UCSD-AML1 (cell line): ENCODE measurements at regions not wholly inside any gene's neighbourhood (a gene's known extent, or its start where the extent isn't known, plus 50 kb on each side); places are given as distances from the start of the nearest gene placed in this dataset.
"Not testable (repeated sequence)": the region's sequence is repeated elsewhere in the genome, so short reads cannot be mapped to it uniquely, and the experiment has no call there.

Experiments
- DNase-seq: peaks from one replicate; lab custom pipeline; 2025; ENCODE audit not compliant: unreplicated experiment; lab: John Stamatoyannopoulos, UW

- no peak for DNase-seq
These were observed 82.2 kb upstream of the SLC22A16 start for GRCh38 chr6:110558575-110558974.

DNA sequence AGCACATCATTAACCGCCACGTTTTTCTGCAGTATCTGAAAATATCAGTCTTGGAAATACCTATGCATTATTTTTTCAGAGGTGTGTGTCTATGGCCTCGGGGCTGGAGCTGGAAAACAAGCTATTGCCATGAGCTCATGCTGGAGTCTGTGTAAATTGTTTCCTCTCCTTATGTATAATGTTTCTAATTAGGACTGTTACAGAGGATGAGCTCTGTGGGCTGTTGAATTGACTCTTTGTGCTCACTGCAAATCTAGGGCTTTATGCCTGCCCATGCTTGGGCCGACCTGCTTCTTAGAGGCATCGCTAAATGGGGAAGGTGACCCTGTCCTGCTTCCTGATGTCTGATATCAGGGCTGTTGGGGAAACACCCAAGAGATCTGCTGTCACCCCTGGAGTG, 80.8 kb upstream of the SLC22A16 start:
- no peak for DNase-seq

- DNase-seq: no peak
These were observed 80.1 kb upstream of the SLC22A16 start for GRCh38 chr6:110556317-110557110.

DNA sequence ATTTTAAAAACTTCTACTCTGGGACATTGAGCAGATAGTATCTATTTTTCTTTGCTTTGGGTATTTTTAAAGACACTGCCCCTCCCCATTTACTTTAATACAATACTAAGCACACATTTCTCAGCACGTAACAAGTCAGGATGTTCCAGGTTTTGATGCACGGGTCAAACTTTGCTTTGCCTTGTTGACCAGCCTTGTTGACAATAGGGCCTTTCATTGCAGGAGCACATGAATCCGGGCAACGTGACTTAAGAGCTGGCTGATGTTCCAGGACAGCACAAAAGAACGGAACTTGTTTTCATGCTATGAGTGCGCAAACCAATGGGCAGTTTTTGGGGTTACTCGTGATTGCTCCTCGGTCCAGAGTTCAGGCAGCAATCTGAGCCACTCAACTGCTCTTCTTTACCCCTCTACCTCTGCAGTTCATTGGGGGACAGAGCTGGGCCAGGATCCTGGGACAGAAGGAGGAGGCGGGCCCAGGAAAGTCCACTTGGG, 78.6 kb upstream of the SLC22A16 start:
- DNase-seq: no peak

GRCh38 chr6:110554441-110554840, 78.0 kb upstream of the SLC22A16 start:
- no peak for DNase-seq

DNA sequence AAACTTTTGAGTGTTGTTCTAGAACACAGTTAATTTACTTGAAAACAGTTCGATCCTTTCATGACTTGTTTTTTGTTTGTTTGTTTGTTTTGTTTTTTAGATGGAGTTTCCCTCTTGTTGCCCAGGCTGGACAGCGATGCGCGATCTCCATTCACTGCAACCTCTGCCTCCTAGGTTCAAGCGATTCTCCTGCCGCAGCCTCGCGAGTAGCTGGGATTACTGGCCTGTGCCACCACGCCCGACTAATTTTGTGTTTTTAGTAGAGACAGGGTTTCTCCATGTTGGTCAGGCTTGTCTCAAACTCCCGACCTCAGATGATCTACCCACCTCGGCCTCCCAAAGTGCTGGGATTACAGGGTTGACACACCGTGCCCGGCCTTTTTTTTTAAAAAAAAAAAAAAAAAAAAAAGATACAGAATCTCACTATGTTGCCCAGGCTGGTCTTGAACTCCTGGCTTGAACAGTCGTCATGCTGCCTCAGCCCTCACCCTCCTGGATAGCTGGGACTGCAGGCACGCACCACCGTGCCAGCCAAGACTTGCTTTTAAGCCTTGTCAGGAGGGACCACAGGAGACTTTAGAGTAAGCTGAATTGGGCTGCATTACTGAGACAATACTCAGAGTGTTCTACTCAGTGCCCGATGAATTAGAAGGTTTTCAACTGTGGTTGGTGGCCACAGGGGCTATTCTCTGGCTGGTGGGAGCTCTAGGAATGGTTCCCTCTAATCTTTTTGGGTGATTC, 76.7 kb upstream of the SLC22A16 start:
- DNase-seq: no peak

GRCh38 chr6:110552076-110552475, 75.7 kb upstream of the SLC22A16 start:
- no peak for DNase-seq

DNA sequence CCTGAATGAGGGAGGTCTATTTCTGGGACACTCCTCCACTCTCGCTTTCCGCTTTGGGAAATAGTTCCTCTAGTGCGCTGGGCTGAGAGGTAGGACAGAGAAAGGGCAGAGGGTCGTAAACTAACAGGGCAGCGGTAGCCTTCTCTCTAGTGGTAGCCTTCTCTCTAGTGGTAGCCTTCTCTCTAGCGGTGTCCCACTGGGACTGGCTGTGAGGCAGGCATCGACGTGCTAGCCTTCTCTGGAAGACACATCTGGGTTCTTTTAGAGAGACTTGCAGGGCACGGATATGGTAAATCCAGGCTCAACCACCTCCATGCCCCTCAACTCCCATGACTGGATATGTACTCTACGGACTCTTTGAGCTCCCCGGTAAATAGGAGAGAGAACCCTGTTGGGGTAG, 74.7 kb upstream of the SLC22A16 start:
- no peak for DNase-seq

DNA sequence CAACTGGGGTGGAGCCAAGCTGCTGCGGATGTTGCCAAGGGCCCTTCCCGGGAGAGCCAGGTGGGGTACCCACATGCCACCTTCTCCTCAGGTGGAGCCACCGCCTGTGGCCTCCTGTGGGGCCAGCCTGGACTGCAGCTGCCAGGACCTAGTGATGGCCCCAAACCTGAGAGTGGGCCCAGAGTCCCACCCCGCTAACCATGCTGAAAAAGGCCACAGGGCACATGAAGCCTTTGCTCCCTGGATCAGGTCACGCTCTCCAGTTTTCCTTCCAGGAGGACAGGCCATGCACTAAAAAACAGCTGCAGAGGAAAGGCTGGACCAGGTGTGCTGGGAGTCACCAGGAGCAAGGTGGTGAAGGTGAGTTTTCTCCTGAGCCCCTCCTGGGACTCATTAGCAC, 73.9 kb upstream of the SLC22A16 start:
- no peak for DNase-seq

- no peak for DNase-seq
These were observed 72.9 kb upstream of the SLC22A16 start for GRCh38 chr6:110549277-110549676.

GRCh38 chr6:110548110-110548847, 71.9 kb upstream of the SLC22A16 start:
- no peak for DNase-seq

GRCh38 chr6:110547266-110547964, 71.0 kb upstream of the SLC22A16 start:
- no peak for DNase-seq

GRCh38 chr6:110545081-110545872, 68.9 kb upstream of the SLC22A16 start:
- DNase-seq: no peak

DNA sequence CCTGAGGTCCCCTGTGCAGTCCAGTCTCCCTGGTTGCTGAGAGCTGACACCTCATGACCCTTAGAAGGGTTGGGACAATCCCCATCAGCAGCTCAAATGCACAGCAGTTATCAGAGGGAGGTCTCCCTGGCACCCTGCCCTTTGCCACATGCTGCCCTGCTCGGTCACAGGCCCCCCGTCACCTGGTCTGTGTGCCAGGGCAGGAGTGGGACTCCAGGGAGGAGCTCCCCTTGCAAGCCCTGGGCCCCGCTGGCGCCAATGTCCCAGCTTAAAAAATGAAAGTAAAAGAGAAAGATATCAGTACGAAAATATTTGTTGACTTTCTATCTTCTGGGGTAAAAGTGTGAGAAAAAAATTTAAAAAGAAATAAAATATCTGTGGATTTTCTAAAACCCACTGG, 68.1 kb upstream of the SLC22A16 start:
- DNase-seq: no peak

DNA sequence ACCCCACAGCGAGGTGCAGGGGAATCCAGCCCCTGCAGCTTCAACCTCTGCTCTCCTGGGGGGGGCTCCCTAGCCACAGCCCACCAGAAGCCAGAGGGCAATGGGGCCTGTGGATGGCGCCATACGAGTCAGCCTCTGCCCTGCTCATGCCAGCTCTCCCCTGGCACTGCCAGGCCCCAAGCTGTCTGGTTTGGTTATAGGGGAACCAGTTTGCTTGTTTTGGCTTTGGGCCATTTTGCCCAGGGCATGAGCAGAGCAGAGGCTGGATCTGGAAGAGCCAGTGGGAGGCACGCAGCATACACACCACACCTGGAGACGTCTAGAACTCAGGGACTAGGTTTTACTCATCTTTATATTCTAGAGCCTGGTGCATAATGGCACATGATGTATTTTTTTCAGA, 66.7 kb upstream of the SLC22A16 start:
- no peak for DNase-seq

- DNase-seq: no peak
These were observed 66.1 kb upstream of the SLC22A16 start for GRCh38 chr6:110542311-110543024.

DNA sequence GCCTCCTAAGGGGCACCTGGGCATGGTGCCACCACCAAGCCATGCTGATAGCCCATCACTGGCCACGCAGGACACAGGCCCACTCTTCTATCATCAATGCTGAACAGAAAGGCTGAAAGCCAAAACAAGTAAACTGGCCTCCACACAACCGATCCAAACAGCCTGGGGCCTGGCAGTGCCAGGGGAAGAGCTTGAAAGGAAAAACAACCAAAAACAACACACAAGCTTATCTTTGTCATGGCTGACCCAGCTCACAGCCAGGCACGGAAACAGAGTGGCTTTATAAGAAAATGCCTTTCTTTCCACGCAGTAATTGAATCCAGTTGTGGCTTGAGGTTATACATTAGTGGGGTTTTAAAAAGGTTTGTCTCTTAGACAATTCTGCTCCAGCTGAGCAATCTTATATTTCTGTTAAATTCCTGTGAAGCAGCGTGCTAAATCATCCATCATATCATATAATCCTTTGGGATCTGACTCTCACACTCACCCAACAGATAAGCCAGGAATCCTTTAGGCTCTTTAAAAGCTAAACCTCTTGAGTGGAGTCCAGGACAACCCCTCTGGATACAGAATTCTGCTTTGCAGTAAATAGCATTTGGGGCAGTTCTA, 65.4 kb upstream of the SLC22A16 start:
- DNase-seq: no peak

DNA sequence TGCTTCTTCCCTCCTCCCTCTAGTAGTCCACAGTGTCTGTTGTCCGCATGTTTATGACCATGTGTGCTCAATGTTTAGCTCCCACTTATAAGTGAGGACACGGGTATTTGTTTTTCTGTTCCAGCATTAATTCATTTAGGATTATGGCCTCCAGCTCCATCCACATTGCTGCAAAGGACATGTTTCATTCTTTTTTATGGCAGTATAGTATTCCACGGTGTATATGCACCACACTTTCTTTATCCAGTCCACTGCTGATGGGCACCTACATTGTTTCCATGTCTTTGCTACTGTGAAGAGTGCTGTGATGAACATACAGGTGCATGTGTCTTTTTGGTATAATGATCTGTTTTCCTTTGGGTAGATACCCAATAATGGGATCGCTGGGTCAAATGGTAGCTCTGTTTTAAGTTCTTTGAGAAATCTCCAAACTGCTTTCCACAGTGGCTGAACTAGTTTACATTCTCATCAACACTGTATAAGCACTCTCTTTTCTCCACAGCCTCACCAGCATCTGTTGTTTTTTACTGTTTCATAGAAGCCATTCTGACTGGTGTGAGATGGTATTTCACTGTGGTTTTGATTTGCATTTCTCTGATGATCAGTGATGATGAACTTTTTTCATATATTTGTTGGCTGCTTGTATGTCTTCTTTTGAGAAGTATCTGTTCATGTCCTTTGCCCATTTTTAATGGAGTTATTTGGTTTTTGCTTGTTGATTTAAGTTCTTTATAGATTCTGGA, 63.0 kb upstream of the SLC22A16 start:
- not testable (repeated sequence) for DNase-seq
